Omental fat pad (tissue), 3 donors: ENCODE measurements at regions not wholly inside any gene's neighbourhood (a gene's known extent, or its start where the extent isn't known, plus 50 kb on each side); places are given as distances from the start of the nearest gene placed in this dataset.

Experiments used
- ATAC-seq: fragments of 150-250 bp; one replicate; pipeline ENCODE4 v1.9.1; 2016; ENCODE audit warnings: mild to moderate bottlenecking, moderate library complexity; ENCODE audit not compliant: low FRiP score
- DNase-seq: peaks from one replicate; pipeline ENCODE4 v3.0.0-alpha.2; 2019; ENCODE audit warnings: low spot score
- TF ChIP-seq, protein P1 (sequence below), 3 donors: fragments of 450-650 bp; IDR thresholded peaks; one replicate each; pipeline ENCODE4 v1.5.1; 2016 to 2017; ENCODE audit warnings: antibody characterized with exemption in 3 of 3, mild to moderate bottlenecking in 3 of 3, moderate library complexity in 2 of 3

DNA sequence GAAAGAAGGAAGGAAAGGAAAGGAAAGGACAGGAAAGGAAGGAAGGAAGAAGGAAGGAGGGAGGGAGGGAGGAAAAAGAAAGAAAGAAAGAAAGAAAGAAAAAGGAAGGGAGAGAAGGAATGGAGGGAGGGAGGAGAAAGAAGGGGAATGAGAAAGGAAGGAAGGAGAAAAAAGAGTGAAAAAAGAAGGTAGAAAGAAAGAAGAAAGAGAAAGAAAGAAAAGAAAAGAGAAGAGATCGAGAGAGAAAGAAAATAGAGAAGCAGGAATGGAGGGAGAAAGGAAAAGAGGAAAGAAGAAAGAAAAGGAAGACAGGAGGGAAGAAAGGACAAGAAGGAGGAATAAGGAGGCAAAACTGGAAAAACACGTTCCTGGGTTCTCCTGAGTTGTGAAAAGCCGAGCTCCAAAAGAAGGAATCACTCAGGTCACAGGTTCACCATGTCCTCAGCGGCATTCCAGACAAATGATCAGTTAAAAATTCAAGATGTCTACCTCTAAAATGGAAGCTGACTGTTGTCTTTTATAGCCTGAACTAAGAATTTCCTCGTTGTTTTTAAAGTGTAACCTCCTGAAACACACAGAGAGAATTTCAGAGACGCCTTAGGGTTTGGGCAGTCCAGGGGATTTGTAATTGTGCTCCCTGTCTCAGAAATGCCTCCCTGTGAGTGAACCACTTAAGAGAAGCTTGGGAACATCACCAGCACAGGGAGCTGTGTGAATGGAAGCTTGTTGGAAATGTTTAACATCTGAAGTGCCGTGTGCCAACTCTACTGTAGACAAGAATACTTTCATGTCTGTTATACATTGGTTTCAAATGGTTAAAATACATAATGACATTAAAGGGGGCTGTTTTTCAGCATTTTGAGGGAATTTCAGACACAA is 80.7 kb downstream of the INHBA start:
- DNase-seq (no peak), ATAC-seq (no peak)
- TF ChIP-seq, protein P1, sequence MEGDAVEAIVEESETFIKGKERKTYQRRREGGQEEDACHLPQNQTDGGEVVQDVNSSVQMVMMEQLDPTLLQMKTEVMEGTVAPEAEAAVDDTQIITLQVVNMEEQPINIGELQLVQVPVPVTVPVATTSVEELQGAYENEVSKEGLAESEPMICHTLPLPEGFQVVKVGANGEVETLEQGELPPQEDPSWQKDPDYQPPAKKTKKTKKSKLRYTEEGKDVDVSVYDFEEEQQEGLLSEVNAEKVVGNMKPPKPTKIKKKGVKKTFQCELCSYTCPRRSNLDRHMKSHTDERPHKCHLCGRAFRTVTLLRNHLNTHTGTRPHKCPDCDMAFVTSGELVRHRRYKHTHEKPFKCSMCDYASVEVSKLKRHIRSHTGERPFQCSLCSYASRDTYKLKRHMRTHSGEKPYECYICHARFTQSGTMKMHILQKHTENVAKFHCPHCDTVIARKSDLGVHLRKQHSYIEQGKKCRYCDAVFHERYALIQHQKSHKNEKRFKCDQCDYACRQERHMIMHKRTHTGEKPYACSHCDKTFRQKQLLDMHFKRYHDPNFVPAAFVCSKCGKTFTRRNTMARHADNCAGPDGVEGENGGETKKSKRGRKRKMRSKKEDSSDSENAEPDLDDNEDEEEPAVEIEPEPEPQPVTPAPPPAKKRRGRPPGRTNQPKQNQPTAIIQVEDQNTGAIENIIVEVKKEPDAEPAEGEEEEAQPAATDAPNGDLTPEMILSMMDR (IDR thresholded peaks at IDR 0.05): no peak

DNA sequence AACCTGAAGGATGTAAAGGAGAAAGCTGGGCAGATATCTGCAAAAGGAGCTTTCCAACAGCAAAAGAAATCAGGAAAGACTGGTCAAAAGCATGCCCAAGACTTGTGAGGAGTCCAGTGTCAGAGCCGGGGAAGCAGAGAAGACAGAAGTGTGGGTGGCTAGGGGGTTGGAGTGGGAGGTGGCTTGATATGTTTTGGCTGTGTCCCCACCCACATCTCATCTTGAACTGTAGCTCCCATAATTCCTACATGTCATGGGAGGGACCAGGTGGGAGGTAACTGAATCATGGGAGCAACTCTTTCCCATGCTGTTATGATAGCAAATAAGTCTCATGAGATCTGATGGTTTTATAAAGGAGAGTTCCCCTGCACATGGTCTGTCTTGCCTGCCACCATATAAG is 84.9 kb downstream of the INHBA start:
- DNase-seq: no peak
- TF ChIP-seq, protein P1 (IDR thresholded peaks at IDR 0.05): no peak
- ATAC-seq: no peak

DNA sequence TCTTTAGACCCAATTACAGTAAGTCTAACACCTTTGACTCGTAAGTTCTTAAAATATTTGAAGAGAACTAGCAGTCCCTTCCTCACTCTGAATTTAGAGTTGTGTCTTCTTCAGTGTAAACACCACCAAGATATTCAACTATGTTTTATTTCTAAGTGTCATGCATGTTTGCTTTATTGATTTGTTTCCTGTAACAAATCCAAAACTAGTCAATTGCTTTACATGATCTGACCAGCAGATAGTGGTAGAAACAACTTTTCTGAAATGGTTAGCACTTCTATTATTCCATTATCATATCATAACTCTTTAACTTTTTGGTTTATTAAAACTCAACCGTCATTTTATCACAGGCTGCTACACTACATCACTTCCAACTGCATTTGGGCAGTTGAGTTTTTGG is 90.1 kb downstream of the INHBA start:
- DNase-seq: no peak
- ATAC-seq: no peak
- TF ChIP-seq, protein P1 (IDR thresholded peaks at IDR 0.05): no peak

DNA sequence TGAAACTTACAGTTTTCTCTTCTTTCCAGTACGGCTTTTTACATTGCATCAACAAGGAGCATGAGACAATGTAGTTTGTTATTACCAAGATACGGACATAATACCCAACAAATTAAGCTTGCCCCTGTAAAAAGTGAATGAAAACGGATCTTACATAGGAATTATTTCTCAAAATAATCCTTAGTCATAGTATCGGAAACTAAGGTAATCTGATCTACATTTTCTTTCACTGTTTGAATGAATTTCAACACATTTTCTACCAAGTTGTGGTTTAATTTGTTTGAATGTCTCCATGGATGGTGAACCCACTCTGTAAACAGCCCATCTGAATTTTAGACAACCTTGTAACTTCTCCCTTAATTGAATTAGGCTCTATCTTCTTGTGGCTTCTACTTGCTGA is 90.5 kb downstream of the INHBA start:
- DNase-seq (no peak), ATAC-seq (no peak)
- TF ChIP-seq, protein P1 (IDR thresholded peaks at IDR 0.05): no peak

DNA sequence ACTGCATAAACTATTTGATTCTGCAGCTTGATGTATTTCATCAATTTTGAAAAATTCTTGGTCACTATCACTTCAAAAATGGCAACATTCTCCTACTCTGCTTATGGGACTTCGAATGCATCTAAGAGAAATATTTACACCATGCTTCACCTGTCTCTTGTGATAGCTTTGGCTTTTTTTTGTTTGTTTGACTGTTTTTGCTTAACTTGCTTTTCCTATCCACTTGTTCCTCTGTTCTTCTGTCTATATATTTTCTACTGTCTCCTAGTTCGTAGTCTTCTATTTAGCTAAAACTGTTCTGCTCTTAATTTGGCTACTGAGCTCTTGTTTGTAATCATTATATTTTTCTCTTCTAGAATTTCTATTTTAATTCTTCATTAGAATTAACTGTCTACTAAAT is 94.4 kb downstream of the INHBA start:
- no peak for DNase-seq
- TF ChIP-seq, protein P1 (IDR thresholded peaks at IDR 0.05): no peak
- ATAC-seq: no peak

DNA sequence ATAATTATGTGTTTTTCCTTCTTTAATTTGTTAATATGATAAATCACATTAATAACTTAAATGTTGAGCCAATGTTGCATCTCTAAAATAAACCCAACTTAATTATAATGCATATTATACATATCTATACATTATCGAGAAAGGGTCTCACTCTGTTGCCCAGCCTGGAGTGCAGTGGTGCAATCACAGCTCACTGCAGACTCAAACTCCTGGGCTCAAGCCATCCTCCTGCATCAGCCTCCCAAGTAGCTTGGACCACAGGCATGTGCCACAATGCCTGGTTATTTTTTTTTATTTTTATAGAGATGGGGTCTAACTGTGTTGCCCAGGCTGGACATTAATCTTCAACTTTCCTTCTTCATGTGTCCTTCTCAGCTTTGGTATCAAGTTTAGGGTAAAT is 98.9 kb downstream of the INHBA start:
- no peak for ATAC-seq
- DNase-seq: no peak
- TF ChIP-seq, protein P1 (IDR thresholded peaks at IDR 0.05): no peak

DNA sequence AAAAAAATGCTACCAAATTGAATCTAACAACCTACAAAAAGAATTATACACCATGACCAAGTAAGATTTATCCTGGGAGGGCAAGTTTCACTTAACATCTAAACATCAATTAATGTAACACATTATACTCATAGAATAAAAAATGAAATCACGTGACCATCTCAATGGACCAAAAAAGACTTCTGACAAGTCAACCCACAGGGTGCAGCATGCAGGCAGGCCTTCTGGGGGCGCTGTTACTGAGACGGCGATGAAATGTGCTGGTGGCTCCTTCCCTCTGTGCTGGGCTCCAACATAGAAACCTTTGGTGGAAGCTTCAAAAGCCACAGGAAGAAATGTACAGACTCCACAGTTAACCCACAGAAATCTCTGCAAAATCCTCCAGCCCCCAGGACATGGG is 103.1 kb downstream of the INHBA start:
- ATAC-seq (no peak), DNase-seq (no peak)
- TF ChIP-seq, protein P1 (IDR thresholded peaks at IDR 0.05): no peak
